SU-DHL-6 (cell line): ENCODE measurements at regions not wholly inside any gene's neighbourhood (a gene's known extent, or its start where the extent isn't known, plus 50 kb on each side); places are given as distances from the start of the nearest gene placed in this dataset.

Experiments
- H2AFZ ChIP-seq: fragments of 200-600 bp; sonication (generic); 2 replicates; pipeline ENCODE4 v1.6.1; 2014; ENCODE audit warnings: low read depth, mild to moderate bottlenecking, moderate library complexity, mixed read lengths, antibody characterized with exemption, low read length; ENCODE audit not compliant: severe bottlenecking
- H3F3A ChIP-seq: fragments of 200-600 bp; shearing (Covaris generic); 2 replicates; pipeline ENCODE4 v1.6.0; 2016; ENCODE audit warnings: antibody characterized with exemption, mild to moderate bottlenecking; ENCODE audit not compliant: insufficient read depth
- H3K27ac ChIP-seq: fragments of 200-600 bp; sonication (generic); 2 replicates; pipeline ENCODE4 v1.5.1; 2016; ENCODE audit warnings: low read depth, mild to moderate bottlenecking, low read length, moderate library complexity, mixed read lengths
- H3K27me3 ChIP-seq: fragments of 200-600 bp; sonication (generic), shearing (Covaris generic); 2 replicates; pipeline ENCODE4 v1.6.0; 2014; ENCODE audit warnings: mild to moderate bottlenecking, low read length
- H3K36me3 ChIP-seq: fragments of 200-600 bp; sonication (generic); 2 replicates; pipeline ENCODE4 v1.6.1; 2014; ENCODE audit warnings: mild to moderate bottlenecking, low read length, mixed read lengths
- H3K4me2 ChIP-seq: fragments of 300-600, 200-600 bp; shearing (Covaris generic), sonication (generic); 2 replicates; pipeline ENCODE4 v1.6.0; 2014; ENCODE audit warnings: low read length, low read depth, mild to moderate bottlenecking; ENCODE audit not compliant: poor library complexity, severe bottlenecking
- H3K4me3 ChIP-seq: fragments of 200-600 bp; sonication (generic); 2 replicates; pipeline ENCODE4 v1.5.1; 2014; ENCODE audit warnings: antibody characterized with exemption, low read length, mild to moderate bottlenecking, mixed read lengths; ENCODE audit not compliant: insufficient read depth, poor library complexity, severe bottlenecking
- H3K79me2 ChIP-seq: fragments of 200-600 bp; sonication (generic); 2 replicates; pipeline ENCODE4 v1.6.1; 2014; ENCODE audit warnings: mild to moderate bottlenecking, low read length, moderate library complexity; ENCODE audit not compliant: insufficient read depth
- H3K9ac ChIP-seq: fragments of 200-600 bp; sonication (generic); 2 replicates; pipeline ENCODE4 v1.7.0; 2014; ENCODE audit warnings: mild to moderate bottlenecking, low read length
- H3K9me2 ChIP-seq: fragments of 200-600 bp; sonication (generic); replicated peaks from 2 replicates; pipeline ENCODE4 v1.6.1; 2014; ENCODE audit warnings: low read length; ENCODE audit not compliant: insufficient read depth
- H3K9me3 ChIP-seq: fragments of 200-600 bp; sonication (generic); 2 replicates; pipeline ENCODE4 v1.6.1; 2014; ENCODE audit warnings: low read length, mixed read lengths; ENCODE audit not compliant: insufficient read depth
- H4K20me1 ChIP-seq: fragments of 200-600 bp; sonication (generic); 2 replicates; pipeline ENCODE4 v1.6.1; 2014; ENCODE audit warnings: low read depth, mild to moderate bottlenecking, antibody characterized with exemption, low read length, moderate library complexity, mixed read lengths
- EZH2phosphoT487 ChIP-seq: fragments of 200-600 bp; sonication (generic), shearing (Covaris generic); conservative IDR thresholded peaks from 2 replicates; pipeline ENCODE4 v1.6.1; 2018; ENCODE audit warnings: mild to moderate bottlenecking, antibody characterized with exemption, low read length, moderate library complexity, mixed read lengths
- TF ChIP-seq, protein P1 (sequence below): fragments of 200-600 bp; sonication (generic); IDR thresholded peaks from one replicate; pipeline ENCODE4 v1.5.1; 2017; ENCODE audit warnings: antibody characterized with exemption, mild to moderate bottlenecking, low read length, moderate library complexity; ENCODE audit not compliant: insufficient read depth, poor library complexity, severe bottlenecking

- Histone ChIP-seq H3K4me2 (no peak overlapping the region), H3K79me2 (no peaks in the 10 kb centered on the region)
Observed at GRCh38 chr20:11469795-11470435, 447.8 kb upstream of the BTBD3 start.

DNA sequence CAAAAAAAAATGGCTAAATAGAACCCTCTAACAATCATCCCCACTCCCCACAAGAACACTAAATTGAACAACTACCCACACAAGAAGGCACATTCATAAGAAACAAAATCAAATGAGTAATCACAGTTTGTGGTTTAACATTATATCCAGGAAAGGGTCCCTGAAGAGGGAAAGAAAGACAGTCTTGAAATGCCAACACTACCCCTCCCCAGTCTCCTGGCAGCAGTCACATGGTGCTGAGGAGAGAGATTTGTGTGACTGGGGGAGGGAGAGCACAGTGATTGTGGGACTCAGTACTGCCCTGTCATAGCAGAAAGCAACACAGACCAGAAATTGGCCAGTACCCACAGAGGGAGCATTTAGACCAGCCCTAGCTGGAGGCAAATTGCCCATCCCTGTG, 443.7 kb upstream of the BTBD3 start:
- no peaks in the 10 kb centered on the region for H3K79me2 ChIP-seq
- H2AFZ ChIP-seq = no peak overlapping the region
- no peaks in the 10 kb centered on the region for H3F3A ChIP-seq
- no peak overlapping the region for H3K4me3 ChIP-seq
- no peak overlapping the region for H3K27ac ChIP-seq
- no peak overlapping the region for H3K4me2 ChIP-seq
- no peaks in the 10 kb centered on the region; the same call in 1 of the 2 replicates for H3K9me3 ChIP-seq
- H3K9me2 ChIP-seq = no peaks in the 10 kb centered on the region
- H3K27me3 ChIP-seq = no peaks in the 10 kb centered on the region
- TF ChIP-seq, protein P1, sequence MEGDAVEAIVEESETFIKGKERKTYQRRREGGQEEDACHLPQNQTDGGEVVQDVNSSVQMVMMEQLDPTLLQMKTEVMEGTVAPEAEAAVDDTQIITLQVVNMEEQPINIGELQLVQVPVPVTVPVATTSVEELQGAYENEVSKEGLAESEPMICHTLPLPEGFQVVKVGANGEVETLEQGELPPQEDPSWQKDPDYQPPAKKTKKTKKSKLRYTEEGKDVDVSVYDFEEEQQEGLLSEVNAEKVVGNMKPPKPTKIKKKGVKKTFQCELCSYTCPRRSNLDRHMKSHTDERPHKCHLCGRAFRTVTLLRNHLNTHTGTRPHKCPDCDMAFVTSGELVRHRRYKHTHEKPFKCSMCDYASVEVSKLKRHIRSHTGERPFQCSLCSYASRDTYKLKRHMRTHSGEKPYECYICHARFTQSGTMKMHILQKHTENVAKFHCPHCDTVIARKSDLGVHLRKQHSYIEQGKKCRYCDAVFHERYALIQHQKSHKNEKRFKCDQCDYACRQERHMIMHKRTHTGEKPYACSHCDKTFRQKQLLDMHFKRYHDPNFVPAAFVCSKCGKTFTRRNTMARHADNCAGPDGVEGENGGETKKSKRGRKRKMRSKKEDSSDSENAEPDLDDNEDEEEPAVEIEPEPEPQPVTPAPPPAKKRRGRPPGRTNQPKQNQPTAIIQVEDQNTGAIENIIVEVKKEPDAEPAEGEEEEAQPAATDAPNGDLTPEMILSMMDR = no peak
- TF ChIP-seq EZH2phosphoT487 = no peak
- H4K20me1 ChIP-seq = no peaks in the 10 kb centered on the region
- no peaks in the 10 kb centered on the region for H3K36me3 ChIP-seq
- no peak overlapping the region for H3K9ac ChIP-seq

More at GRCh38 chr20:11469795-11470435, 447.8 kb upstream of the BTBD3 start:
- Histone ChIP-seq H2AFZ (no peak overlapping the region), H3K36me3 (no peaks in the 10 kb centered on the region), H3K4me3 (no peak overlapping the region), H3K9ac (no peak overlapping the region), H3K9me2 (no peaks in the 10 kb centered on the region), H4K20me1 (no peaks in the 10 kb centered on the region), H3F3A (no peaks in the 10 kb centered on the region), H3K27ac (no peak overlapping the region), H3K27me3 (no peaks in the 10 kb centered on the region), H3K9me3 (no peaks in the 10 kb centered on the region; the same call in 1 of the 2 replicates)
- TF ChIP-seq EZH2phosphoT487 = no peak
- TF ChIP-seq, protein P1 = no peak

- no peaks in the 10 kb centered on the region for H4K20me1 ChIP-seq
- no peaks in the 10 kb centered on the region for H3K79me2 ChIP-seq
- no peaks in the 10 kb centered on the region for H3F3A ChIP-seq
- TF ChIP-seq EZH2phosphoT487 = no peak
- TF ChIP-seq, protein P1 = no peak
- no peak overlapping the region for H3K4me3 ChIP-seq
- no peak overlapping the region for H2AFZ ChIP-seq
- H3K9ac ChIP-seq = no peak overlapping the region
- H3K36me3 ChIP-seq = no peaks in the 10 kb centered on the region
- no peaks in the 10 kb centered on the region for H3K27me3 ChIP-seq
- no peaks in the 10 kb centered on the region for H3K9me3 ChIP-seq
- H3K9me2 ChIP-seq = no peaks in the 10 kb centered on the region
- H3K4me2 ChIP-seq = no peak overlapping the region
- no peak overlapping the region for H3K27ac ChIP-seq
Observed at GRCh38 chr20:11483697-11484096, 434.0 kb upstream of the BTBD3 start.
